M059J (cell line): ENCODE measurements at regions not wholly inside any gene's neighbourhood (a gene's known extent, or its start where the extent isn't known, plus 50 kb on each side); places are given as distances from the start of the nearest gene placed in this dataset.

Experiments used
- DNase-seq: peaks from one replicate; pipeline ENCODE4 v3.0.0-alpha.2; 2012; ENCODE audit warnings: low read depth

DNA sequence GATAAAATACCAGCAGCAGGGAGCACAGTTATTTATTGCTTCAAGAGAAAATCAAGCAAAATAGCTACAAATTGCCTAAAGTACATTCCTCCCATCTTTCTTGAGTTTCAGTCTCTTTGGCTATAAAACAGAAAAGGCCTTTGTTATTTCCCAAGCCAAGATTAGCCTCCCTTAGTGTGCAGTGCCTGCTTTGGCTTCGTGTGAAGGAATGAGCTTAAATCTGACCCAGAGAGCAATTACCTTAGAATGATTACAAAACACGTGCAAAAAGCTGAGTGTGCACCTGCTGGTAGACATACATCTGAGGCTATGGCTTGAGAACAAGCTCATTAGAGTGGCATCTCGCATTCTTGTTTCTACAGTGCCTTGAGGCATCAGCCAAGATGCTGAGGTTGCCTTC lies 250.8 kb downstream of the C4orf33 start:
- no peak for DNase-seq

DNA sequence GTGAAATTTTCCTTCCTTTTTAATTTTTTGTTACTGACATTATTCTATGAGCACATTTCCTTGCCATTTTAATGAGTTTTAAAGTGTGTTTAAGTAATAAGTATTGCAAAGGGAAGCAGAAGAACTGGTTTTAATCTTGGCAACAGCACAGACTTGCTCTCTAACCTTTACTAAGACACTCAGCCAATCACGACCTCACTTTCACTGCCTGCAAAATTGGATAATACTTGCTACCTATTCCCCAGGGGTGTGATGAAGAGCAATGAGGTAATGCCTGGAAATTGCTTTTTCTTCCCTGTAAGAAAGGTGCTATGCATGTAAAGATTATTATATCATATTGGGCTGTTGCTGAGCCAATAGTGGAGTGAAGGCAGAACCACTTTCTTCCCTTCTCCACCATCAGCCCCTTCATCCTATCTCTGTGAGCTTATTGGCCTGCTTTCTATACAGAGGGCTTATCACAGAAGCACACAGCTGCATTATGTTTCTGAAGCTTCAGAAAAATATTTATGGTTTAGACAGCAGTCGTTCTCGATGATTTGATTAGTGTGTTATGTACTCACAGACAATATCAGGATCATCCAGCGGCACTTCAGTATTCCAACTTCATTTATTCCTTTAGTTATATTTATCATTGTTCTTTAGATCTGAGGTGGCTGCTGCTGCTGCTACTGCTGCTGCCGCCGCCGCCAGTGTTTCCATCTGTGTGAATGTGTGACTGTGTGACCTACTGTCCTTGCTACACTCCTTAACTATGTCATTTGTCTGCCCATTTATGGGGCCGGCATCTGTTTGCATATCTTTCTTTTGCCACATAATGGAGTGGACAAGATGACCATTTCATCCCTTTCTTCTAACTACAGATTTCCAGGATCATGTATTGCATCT lies 255.1 kb downstream of the C4orf33 start:
- DNase-seq = no peak

DNA sequence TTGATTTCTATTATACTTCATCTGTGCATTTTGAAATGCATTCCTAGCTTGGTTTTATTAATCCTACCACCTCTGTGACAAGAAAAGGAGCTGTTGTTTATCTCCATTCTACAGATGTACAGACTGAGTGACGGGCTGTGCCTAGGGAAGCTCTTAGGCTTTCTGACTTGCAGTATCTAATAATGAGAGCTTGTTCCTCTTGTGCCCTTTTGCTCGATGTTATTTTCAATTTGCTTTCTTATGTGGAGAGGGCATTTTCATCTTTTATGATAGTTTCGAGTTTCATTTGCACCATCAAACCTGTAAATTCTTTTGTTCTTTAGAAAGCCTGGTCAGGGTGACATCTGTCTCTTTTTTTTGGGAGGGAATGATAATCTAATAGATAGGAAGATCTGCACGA lies 256.5 kb downstream of the C4orf33 start:
- DNase-seq = no peak

DNA sequence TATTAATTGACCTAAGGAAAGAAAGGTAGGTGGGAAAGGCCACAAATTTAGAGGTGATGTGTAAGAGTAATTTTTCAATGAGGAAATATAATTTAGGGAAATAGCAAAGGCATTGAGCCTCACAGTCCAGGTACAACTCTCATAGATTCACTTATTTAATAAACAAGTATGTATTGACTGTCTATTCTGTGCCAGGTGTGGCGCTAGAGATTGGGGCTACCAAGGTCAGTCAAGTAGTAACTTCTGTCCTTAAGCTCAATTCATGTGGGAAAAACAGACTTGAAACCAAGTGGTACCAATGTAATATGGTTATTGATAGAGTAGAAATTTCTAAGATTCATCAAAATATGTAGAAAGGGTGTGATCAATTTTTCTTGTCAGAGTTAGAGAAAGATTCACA lies 257.5 kb downstream of the C4orf33 start:
- DNase-seq = no peak

DNA sequence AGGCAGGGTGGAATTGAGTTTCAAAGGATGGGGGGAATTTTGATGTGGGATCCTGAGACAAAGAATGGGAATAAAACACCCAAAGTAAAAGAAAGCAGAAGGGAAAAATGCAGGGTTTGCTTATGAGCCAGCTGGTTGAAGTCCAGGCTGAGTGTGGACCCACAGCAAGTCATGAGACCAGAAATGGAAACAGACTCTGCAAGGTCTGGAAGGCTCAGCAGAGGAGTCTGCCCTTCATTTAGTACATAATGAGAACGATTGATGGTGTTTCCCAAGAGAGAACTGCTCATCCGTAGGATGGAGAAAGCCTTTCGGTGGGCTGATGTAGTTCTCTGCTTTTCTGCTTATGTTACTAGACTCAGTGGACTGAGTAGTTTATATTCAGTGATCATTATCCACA lies 259.1 kb downstream of the C4orf33 start:
- no peak for DNase-seq

DNA sequence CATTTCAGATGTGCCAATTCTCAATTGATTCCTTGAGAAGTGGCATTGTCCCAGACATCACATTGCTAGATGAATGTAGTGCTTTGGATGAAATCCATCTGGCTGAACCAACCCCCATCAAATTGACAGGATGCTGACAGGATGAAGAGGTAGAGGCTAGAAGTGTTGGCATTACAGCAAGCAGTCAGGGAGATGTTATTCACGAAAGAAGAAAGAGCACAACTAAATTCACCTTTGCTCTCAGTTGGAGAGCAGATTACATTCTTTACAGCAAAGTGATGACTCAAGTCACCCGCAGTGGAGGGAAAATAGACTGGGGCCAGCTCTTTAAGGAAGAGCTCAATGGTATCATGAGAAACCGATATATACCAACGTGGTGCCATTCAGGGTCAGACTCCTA lies 259.6 kb downstream of the C4orf33 start:
- peak; percentile 24 for DNase-seq

DNA sequence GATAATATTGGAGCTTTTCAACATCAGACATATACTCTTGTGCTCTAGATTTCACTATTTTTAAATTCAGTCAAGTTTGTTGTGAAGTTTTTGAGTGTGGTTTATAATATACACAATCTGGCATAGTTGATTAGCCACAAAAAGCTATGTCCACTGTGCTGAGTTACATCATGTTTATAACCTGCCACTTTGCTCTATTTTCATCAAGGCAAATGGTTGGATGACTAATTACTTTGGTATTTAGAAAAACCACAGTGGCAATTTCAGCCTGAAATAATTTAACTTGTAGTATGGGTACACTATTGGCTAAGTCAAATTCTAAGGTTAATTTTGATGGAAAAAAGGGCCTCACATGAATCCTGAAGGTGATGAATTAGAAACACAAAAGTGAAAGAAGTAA lies 262.6 kb downstream of the C4orf33 start:
- DNase-seq = peak; percentile 70

DNA sequence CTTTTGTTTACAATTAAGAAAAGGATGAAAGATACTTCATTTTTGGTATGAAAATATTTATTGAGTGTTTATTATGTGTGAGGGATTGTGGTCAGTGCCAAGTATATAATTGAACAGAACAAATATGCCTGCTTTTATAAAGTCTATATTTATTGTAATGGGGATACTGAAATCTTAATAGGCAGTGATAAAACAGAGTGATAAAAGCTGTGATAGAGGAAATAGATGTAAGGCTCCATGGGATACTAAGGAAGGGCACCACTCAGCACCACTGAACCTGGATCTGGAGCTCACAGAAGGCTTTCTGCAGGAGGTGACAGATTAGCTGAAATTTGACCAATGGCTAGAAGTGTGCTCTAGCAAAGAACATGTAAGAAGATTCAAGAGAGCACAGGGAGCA lies 263.5 kb downstream of the C4orf33 start:
- no peak for DNase-seq

DNA sequence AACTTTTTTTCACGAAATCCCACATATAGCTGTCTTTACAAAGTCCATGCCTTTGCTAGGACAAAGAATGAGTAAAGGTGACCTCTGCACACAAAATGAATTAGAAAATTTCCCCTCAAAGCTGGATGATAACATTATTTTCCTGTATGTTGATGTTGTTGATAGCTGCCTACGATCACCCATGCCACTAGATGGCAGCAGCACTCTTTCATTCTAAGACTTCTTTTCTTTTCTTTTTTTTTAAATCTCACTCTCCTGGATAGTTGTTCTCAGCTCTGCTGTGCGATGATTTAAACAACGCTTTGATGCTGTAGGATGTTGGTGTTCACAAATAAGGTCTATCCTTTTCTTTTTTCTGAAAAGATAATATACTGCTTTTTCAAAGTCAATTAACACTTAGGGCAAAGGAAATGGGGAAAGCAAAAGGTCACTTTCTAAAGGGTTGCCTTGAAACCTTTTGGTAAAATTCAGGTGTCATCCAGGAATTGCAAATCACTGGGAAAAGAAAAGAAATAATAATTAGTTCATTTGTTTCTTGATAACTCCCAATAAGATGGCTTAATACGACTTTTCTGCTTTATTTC lies 266.8 kb downstream of the C4orf33 start:
- peak; percentile 56 for DNase-seq

DNA sequence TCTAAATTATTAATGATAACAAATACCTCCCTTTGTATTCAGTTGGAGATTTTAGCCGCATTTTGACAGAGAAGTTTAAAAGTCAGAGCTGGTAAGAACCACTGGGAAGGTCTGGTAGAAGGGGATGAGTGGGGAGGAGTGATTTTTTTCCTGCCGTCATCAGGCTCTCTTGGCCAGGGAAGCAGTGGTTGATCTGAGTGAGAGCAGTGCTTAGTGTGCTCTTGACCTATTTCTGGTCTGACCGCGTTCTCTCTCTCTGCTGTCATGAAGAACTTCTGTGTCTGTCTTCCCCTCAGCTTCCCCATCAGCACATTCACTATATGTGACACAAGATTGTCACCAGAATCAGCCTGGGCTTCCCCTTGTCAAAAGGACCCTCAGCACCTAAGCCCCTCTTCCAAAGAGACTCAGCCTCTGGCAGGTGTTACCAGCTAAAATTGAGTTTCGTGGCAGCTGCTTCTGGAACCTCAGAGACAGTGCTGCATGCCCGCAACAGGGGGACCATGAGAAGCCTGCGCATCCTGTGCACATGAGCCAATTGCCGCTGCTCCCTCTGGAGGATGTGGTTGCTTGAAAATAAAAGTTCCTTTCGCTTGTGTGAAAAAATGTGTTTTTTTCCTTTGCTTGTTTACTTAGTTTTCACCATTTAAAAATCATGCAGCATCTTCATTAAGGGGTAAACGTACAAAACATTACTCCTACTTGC lies 268.9 kb downstream of the C4orf33 start:
- DNase-seq = no peak

DNA sequence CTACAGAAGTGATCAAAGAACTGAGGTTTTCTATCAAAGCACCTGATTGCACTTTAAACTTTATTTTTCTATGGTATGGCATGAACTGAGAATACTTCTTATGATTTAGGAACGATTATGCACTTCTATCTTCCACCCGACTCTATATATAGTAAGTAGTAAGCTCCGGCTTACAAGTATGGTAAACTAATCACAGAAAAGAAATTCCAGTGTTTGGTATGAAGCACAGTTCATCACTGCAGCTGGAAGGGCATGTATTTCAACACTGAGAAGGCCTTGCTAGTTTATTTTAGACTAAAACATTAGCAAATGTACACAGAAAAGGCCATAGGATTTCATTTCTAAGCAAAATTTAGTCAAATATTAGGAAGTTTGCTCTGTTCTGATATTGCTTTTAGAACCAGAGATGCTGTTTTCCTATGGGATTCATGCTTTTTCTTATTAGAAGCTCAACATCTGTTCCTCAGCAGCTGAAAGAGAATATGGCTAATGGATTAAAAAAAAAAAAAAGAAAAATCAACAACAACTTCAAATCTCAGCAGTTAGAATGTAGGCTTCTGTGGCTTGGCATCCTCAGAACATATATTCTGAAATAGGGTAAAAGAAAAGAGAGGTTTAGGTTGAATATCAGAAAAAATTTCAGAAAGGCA lies 273.5 kb downstream of the C4orf33 start:
- no peak for DNase-seq

DNA sequence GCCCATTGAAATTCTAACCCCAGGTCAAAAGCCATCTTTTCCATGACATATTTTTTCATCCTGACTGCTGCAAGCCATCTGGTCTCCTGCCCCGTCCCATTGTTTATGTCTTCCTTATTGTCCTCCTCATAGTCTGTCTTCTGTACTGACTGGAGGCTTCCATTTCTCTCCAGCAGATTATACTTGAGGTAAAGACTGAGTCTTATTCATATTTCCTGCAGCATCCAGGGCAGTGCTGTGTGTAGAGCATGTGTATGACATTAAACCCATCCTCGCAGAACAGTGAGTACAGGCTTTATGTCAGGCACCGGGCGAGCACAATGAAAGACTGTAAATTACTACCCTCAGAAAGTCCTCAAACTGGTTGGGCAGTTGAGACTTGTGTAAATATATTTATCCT lies 275.1 kb downstream of the C4orf33 start:
- no peak for DNase-seq

DNA sequence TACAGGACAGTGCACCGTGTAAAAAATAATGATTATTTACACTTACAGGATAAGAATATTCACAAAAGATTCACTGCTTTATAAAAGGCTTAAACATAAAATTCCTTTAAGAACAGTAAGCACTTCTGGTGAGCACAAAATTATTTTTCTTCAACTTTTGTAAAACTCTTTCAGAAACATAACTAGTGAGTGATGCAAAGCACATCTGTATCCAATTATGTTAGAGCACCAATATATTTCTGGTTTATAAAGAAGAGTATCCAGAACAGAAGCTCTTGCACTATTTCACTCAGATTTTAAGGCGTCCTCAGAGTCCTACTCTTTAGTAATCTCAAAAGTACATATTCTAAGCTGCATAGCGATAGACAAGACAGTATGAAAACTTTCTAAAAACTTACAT lies 276.0 kb downstream of the C4orf33 start:
- no peak for DNase-seq

DNA sequence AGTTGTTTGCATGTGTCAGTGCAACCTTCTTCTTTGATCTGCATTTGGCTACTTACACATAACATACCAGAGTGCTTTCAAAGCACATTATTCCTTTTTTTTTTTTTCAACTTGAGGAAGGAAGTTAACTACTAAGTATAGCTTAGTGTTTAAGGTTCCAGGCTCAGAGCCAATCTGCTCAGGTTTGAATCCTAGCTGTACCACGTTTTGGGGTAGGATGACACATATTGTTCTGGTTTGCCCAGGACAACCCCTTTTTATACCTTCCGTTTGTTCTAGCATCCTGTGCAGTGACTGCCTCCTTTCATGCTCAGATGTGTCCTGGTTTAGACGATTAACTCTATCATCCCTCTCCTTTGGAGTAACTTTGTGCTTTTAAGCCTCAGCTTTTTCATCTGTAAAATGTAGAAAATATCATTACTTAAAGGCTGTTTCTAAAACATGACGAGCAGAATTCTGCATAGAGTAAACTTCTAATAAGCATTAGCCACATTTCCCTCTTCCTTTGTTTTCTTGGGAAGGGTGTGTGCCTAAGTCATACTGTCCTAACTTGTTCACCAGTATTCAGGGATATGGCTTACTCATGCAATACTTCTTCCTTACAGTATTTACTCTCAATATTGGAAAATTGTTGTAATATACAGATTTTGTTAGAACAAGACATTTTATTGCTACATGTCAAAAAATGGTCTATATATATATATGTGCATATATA lies 281.3 kb downstream of the C4orf33 start:
- DNase-seq = no peak

DNA sequence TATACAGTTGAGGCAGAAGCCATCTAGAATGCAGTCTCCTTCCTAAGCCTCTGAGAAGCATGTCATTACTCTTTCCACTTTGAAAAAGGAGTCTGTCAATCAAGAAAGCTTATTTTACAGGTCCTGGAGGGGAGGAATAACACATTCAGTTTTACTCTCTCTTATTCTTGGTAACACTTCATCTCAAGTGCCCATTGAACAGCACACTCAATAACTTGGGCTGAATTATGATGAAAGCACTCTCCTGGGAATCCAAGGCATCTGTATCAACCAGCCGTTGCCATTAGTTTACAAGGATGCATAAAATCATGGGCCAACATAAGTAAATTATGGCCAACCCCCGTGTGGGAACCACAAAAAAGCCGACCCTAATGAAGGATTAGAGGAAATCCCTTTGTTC lies 282.4 kb downstream of the C4orf33 start:
- DNase-seq = no peak

DNA sequence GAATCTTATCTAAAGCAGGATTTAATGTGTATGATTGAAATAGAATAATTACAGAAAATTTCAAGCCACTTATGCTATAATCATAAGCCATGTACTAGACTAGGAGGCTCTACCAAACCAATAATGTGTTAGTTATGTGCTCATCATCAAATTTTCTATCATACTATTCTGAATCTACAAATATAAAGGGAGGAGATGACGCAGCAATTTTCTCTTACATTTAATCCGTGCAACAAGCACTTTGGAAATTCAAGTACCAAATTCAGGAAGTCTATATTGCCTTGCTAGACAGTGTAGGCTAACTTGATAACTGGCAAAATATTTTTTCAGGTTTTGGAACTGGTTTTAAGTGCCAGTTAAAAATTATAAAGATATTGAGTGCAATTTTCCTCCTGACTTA lies 283.5 kb downstream of the C4orf33 start:
- DNase-seq = no peak

DNA sequence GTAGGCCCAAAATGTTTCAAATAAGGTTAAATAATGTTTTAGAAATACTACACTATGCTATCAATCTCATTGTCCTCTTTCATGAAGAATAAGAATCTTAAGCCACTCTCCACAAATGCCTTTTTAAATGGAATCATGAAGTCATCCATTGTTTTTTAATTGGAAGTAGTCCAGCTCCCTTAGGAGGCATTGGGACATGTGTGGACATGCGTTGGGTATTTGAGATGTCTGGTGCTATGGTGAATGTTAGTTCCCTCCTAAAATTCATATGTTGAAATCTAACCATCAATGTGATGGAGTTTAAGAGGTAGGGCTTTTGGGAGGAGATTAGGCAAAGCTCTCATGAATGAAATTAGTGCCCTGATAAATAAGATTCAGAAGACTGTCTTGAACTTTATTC lies 289.0 kb downstream of the C4orf33 start:
- DNase-seq = no peak

DNA sequence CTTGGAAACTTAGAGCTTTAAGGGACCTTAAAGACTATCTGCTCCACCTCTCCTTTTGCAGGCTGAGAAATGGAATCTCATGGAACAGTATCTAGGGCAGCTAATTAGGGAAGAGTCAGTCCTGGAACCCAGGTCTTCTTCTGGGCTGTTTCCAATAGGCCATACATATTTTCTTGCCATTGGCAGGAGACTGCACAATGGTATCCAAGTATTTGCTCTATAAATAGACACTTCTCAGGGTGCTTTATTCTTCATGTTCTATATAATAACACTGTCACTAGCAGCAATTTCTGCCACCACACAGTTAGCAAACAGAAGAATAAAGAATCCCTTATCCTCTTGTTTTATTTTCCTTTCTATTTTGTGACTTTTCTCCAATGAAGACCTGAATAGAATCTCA lies 291.7 kb downstream of the C4orf33 start:
- DNase-seq = no peak

DNA sequence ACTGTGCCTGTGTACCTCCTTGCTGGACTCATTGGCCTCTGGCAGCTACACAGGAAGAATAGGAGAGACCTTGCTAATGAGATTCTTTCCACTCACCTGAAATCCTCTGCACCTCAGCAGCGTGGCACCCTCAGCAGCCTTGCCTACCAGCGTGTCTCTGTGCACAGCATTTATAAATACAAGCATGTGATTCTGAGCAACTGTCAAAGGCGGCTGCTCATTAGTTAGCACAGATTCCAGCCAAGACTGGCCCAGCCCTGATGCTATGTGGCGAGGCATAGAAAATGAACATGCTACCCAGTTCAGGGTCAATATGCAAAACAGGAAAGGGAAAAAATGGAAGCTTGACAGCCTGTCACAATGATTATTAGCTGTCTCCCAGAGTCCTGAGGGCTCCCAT lies 298.0 kb downstream of the C4orf33 start:
- no peak for DNase-seq

DNA sequence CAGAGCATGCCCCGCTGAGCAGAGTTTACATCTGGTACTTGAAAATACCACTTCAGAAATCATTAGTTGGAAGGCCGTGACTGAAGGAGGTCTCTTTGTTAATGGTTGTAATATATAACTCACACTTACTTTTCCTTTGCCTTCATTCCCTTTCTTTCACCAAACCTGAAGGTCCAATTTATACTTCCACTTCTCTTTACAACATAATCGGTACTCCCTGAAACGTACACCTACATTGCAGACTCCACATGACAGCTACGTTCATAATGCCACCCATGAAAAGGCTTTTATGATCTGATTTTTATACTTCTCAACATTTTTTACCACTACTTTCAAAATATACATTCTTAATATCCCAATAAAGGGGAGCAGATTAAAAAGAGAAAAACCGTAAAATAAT lies 298.7 kb downstream of the C4orf33 start:
- no peak for DNase-seq

DNA sequence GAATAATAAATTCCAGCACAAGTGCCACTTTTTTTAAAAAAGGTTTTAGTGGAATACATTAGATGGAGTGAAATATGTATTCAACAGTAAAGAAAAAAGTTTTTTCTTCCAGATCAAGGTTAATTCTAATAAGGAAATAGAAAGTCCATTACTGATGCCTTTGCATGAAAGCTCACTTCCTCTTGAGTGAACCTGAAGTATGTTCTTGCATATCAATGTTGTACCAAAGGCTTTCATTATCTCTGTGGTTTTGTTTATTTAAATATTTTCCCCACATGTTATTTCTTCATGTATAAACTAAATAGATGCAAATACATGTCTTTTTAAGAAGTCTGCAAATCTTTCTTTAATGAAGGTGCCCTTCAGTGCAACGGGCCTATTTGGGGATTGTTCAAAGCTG lies 307.9 kb downstream of the C4orf33 start:
- no peak for DNase-seq

DNA sequence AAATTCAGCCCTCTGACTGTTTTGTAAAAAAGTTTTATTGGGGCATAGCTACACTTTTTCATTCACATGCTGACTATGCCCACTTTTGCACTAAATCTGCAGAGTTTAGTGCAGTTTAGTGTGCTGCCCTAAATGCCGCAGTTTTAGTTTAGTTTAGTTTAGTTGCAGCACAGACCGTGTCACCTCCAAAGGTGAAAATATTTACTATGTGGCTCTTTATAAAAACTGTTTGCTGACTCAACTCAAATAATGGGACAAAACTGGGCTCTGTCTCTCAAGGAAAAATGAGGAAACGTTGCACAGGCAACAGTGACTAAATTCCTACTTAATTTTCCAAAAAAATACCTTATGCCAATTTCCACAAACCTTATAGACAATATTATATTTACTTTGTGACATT lies 314.2 kb downstream of the C4orf33 start:
- no peak for DNase-seq
